ENCODE measurements at regions not wholly inside any gene's neighbourhood (a gene's known extent, or its start where the extent isn't known, plus 50 kb on each side); places are given as distances from the start of the nearest gene placed in this dataset.

DNA sequence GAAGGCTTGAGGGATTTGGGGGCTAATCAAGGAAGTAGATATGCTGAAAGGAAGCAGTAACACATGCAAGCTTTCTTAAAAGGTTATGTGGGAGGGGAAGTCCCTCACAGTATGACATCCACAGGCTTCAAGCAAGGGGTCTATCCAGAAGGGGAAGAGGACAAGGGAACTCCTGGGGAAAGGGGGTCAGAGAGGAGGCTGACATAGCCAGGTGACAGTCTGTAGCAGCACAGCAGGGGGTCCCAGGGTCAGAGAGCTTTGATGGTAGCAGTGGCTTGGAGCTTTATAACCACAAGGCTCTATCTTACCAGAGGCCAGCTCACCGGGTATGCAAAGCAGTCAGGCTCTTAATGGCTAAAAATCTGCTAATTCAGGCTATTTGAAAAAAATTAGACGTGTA, 150.6 kb upstream of the NSMCE3 start:
- DNase-seq: no peak

DNA sequence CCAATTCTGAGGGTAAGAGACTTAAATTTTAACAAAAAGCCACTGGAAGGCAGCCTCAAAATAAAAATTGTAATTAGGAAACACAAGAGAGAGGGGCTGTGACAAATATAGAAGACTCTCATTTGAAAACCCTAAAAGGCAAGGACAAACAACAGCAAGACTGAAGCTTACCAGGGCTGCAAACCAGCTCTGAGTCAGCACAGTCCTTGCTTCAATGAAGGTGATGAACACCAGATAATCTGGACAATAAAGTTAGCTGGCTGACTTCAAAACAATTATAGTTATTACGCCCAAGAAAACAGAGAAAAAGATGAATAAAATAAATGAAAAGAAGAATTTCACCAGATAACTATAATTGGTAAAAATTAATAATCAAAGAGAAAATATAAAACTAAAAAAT, 149.3 kb upstream of the NSMCE3 start:
- DNase-seq: no peak

DNA sequence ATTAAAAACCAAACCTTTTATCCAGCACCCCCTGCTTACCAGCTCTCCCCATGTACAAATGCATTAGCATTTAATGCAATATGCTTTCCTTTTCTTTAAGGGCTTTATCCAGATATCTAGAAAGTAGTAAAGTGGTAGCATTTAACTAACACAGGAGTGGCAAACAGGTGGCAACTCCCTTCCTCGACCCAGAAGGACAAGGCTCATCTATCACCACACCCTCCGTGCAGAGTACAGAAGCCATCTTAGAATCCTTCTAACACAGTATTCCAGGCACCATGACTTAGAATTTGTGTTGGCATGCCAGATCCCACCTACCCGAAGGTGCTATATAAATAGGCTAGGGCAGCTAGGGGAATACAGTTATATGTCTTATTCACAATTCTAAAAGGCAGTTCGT, 148.6 kb upstream of the NSMCE3 start:
- DNase-seq: no peak

DNA sequence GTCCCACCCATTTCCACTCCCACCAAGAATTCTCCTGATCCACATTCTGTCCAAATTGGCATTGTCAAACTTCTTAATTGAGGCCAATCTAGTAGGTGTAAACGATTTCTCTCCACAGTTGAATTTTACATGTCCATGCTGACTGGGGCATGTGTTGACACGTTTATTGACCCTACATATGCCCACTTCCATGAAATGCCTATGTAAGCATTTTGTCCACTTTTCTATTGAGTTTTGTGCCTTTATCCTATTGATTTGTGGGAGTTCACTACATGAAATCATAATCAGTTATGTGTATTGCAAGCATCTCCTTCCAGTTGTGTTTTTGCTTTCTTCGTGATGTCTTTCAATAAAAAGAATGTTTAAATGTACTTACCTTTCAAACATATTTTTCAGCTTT, 141.7 kb upstream of the NSMCE3 start:
- no peak for DNase-seq

DNA sequence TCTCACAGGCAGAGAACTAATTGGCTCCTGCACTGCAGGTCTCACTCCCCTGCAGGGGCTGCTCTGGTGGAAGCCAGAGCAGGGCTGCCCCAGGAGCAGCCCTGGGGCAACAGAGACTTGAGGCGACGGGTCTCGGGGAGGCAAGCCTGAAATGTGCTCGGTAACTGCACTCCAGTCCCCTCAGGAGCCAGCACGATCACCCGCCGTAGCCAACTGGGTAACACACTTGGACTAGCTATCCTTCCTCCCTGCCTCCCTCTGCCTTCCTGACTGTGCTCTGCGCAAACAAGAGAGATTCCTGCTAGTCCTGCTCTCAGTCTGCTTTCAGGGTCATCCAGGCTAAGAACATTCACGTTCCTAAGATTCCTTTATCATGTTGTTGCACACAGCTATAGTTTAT, 140.7 kb upstream of the NSMCE3 start:
- DNase-seq: no peak

DNA sequence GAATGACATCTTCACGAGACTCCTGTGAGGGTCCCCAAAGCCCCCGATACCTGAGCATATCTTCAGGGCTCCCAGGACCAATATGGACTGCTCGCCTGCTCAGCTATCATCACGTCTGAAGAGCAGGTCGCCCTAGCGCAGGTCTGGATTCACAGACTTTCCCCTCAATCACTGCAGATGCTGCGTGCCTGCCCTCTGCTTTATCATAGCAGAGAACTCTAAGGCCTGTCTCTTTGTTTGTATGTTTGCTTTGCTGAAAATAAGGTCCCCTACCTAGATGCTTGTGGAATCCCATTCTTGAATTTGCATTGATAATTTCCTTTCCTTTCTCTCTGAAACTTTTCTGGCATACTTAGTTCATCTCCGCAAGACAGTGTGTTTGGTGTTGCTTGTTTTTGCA, 140.3 kb upstream of the NSMCE3 start:
- no peak for DNase-seq

DNA sequence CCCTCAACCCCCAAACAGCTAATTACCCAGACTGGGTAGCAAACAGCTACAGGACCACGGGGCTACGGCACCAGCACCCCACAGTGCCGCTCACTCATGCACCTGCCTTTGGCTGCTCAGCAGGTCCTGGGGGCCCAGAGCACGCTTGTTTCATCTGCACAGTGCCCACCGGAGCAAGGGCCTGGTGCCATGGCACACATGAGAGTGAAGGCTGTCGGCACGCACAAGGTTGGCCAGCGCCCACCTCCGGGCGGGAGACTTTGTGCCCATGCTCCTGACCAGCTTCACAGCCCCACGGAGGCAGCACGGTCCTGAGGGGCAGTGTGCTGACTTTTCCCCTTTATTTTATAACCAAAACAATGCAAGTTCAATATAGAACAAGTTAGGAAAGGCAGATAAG, 135.9 kb upstream of the NSMCE3 start:
- no peak for DNase-seq

DNA sequence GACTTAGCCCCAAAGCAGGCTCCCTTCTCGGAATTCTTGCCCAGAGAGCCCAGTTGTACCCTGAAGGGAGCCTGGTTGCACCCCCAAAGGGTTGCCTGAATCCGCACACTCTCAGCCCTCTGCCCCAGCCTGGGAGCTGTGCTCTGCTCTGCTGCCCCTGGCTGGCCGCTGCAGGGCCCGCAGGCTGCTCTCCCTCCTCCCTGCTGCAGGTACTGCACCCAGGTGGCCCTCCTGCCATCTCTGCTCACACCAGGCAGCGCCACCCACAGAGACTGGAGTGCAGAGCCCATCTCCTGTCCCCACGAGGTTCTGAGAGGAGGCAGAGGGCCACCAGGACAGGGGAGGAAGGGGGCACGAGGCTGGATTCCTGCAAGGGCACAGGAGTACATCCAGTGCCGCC, 134.2 kb upstream of the NSMCE3 start:
- no peak for DNase-seq

DNA sequence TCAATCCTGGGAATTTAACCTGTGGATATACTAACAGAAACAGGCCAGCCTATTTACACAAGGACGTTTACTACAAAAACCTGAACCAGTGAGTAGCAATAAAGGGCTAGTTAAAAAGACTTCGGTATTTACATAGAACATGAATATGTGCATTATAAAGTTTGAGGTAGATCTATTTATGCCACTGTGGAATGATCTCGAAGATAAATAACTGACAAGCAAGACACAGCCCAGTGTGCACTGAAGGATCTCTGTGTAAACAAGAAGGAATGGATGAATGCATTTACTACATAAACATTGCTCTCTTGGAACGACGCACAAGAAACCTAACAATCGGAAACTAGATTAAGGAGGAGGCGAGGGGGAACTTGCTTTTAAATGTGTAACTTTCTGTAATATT, 132.0 kb upstream of the NSMCE3 start:
- DNase-seq: no peak

DNA sequence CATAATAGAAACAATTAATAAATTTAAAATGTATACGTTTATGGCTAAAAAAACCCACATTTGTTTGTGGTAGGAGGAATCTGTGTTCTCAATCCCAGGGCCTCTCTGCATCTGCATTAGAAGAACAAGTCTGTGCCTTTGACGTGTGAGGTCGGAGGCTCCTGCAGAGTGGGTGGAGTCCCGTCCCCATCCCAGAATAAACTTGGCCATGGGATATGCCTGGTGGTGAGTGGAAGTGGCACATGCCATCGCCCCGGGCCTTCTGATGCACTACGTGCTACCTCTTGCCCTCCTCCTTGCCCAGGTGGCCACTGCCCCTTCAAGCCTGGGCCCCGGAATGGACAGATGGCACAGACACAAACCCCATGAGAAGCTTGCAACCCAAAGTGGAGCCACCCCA, 131.1 kb upstream of the NSMCE3 start:
- no peak for DNase-seq

DNA sequence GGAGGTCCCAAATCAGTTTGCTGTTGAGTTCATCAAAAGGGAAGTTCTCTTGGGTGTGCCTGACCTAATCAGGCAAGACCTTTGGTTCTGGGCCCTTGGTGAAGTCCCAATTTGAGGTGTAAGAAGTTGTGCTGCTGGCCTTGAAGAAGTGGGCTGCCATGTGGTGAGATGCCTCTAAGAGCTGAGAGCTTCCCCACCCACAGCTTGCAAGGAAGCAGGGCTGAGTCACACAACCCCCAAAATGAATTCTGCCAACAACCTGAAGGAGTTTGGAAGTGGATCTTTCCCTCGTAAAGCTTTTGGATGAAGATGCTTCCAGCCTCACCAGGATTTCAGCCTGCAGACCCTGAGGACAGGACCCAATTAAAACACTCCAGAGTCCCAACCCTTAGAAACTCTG, 129.3 kb upstream of the NSMCE3 start:
- no peak for DNase-seq

DNA sequence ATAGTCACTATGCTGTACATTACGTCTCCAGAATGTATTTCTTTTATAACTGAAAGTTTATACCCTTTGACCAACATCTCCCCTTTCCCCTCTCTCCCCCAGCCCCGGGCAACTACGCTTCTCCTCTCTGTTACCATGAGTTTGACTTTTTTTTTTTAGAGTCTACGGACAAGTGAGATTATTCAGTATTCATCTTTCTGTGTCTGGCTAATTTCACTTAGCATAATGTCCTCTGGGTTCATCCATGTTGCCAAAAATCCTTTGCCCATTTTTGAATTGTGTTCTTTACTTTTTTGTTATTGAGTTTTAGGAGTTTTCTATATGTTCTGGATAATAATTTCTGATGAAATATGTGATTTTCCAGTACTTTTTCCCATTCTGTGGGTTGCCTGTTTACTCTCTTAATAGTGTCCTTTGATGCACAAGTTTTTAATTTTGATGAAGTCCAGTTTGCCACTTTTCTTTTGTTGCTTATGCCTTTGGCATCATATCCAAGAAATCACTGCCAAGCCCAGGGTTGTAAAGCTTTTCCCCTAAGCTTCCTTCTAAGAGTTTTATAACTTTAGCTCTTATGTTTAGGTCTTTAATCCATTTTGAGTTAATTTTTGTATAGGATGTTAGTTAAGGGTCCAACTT, 126.7 kb upstream of the NSMCE3 start:
- DNase-seq: no peak

DNA sequence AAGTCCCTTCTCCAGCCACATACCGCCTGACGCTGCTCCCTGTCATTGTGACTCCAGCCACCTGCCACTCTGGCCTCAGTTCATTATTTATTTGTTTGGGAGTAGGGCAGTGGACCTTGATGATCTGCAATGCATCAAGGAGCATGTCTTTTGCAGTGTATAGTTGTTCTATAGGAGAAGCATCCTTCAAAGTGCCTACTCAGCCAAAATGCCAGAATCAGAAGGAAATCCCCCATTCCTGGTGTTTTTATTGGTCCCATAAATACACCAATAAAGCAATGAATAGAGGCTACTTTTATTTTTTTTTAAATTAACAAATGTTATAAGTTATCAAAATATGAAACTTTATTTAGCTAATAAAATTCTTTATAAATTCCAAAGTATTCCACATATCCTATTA, 123.8 kb upstream of the NSMCE3 start:
- DNase-seq: no peak

DNA sequence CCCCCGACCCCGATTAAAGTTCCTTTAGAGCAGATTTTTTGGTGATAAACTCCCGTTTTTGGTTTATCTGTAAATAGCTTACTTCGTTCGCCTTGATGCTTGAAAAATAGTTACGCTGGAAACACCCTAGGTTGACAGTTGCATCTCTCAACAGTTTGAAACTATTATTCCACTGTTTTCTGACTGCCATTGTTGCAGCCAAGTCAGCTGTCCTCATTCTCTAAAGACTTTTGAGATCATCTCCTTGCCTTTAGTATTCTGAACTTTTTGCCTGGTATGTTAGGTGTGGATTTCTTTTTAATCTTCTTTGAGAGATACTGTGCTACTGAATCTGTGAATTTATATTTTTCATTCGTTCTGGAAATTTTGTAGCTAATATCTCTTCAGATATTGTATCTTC, 122.7 kb upstream of the NSMCE3 start:
- DNase-seq: no peak

DNA sequence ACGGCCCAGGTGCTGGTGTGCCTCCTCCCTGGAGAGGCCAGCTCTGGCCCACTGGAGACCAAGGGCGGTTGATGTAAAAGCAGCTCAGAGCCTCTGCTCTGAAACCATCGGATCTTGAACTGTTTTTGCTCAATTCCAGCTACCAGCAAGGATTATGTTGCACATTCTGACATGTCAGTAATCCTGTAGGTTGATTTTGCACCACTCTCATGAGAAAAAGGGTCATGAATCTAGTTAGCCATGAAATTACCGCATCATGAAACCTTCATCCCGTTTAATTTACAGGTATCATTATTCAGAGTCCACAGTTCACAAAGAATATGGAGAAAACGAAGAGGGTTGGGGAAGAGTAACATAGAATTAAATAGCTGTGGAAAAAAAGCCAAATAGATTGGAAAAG, 120.4 kb upstream of the NSMCE3 start:
- DNase-seq: no peak

DNA sequence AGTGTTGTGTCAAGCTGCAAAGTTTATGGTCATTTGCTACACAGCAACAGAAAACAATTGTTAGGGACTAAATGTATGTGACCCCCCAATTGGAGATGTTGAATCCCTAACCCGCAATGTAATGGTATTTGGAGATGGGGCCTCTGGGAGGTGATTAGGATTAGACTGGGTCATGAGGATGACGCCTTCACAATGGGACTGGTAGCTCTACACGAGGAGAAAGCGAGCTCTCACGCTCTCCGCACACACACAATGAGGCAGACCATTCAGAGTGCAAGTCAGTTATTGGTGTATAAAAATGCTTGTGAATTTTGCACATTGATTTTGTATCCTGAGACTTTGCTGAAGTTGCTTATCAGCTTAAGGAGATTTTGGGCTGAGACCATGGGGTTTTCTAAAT, 116.9 kb upstream of the NSMCE3 start:
- no peak for DNase-seq

DNA sequence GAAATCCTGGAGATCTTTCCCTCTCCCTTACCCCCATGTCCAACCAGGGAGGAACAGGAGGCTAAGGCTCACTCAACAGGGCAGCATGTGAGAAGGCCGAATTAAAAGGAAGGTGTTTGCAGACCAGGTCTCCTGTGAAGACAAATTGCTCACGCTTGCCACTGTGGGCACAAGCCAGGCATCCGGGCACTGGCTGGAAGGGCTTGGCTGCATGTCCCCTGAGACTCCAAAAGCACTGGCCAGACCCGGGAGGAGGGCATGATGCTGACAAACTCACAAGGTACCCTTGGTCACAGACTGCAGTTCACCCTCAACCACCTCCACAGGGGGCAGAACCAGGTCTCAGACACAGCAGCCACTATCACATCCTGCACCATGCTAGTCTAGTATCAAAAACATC, 113.7 kb upstream of the NSMCE3 start:
- no peak for DNase-seq

DNA sequence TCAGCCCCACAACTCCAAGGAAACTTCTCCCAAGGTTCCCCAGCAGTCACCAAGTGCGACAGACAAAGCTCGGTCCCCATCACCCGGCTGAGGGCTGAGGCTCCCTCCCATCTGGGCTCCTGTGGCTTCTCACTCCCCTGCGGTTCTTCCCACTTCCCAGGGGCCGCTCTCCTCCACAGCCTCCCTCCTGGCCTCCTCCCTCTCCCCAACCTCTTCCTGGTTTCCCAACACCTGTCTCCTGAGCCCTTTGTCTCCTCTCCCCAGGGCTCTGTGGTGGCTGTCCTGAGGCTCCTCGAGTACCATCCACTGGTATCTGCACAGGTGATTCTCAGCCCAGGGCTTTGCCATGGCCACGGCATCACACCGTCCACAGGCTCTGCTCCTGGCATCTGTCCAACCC, 113.2 kb upstream of the NSMCE3 start:
- no peak for DNase-seq

DNA sequence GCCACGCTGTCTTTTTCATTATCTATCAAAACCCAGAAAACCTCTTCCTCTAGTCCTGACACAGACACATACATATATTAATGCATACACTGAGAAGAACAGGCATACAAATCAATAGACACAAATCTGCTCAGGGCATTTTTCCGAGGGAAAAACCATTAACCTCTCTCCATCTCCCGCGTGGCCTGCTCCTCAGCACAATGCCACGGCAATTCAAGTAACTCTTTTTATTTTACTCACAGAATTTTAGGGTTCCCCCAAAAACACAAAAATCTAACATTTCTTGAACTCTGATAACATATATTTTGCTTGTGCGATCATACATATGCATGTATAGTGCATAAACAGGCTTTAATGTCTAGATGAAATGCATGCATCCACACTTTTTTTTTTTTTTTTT, 110.8 kb upstream of the NSMCE3 start:
- DNase-seq: no peak

DNA sequence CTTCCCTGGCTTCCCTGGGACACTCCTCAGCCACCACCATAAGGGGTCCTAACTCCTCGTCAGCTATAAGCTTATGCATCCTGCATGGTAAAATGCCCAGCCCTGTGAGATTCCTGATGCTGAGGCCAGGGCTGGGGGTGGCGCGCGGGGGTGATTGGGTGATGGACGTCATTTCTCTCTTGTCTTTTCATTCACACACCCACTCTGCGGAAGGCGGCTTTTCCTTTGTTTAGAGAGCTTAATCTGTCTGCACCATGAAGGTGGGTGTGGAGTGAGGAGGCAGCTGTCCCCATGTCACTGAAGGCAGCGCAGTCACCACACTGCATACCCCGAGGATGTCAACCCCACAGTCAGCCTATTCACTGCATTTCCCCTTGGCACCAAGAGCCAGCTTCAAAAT, 110.0 kb upstream of the NSMCE3 start:
- DNase-seq: no peak

DNA sequence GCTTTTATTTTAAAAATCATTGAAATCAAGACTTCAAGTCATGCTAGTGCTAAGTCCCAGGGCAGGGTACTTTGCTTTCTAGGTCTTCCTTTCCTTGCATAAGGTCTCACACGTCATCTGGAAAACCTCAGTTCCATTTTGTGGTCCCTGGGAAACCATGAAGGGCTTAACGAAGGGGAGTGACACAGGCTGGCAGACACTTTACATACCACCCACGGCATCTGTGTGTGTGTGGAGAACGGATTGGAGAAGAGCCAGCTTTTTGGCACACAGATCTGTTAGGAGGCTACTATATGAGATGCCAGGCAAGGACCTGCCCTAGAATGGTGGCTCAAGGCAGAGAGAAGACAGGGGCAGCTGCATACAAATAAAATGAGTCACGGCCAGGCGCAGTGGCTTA, 107.5 kb upstream of the NSMCE3 start:
- DNase-seq: no peak

DNA sequence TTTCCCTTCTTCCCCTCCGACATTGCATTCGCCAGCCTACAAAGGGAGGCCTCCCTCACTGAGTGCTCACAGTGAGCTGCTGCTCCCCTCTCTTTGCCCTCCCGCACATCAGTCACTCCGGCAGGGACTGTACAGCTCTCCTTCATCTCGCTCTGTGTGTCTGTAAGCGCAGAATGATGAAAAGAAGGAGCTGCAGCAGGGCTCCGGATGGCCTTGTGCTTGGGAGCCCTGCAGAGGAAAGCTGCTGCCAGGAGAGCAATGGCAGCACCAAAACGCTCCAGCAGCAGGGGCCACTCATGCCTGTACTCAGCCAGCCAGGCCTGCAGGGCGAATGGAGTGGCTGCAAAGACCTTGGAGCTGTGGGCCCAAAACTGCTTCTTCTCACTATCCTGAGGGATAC, 107.0 kb upstream of the NSMCE3 start:
- DNase-seq: no peak

DNA sequence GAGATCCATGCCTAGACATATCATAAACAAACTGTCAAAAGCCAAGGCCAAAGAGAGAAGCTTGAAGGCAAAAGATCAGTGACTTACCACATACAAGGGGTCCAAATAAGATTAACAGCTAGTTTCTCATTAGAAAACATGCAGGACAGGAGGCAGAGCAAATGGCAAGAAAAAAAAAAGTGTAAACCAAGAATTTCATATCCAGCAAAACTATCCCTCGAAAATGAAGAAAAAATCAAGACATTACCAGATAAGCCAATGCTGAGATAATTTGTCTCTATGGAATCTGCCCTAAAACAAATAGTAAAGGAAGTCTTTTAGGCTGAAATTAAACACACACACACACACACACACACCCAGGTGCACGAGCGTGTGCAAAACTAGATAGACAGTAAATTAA, 99.6 kb upstream of the NSMCE3 start:
- no peak for DNase-seq

DNA sequence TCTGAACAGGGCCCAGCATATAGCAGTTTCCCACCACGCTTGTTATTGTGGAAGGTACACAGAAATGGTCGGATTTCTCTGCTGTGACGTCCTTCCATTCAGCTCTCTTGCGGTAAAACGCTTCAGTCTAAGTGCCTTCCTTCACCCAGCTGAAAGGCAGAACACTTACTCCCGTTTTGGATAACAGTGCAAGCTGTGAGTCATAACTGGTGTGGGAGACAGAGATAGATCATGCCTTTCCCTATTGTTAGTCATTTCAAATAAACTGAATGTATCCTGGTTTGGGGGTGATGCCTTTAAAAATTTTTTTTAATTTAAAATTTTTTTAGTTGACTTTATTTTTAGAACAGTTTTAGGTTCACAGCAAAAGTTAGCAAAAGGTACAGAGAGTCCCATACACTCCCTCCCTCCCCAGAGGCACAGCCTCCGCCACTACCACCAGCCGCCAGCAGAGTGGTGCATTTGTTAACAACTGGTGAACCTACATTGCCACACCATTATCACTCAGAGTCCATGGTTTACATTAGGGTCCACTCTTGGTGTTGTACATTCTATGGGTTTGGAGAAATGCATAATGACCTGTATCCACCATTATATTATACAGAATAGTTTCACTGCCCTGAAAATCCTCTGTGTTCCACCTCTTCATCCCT, 94.9 kb upstream of the NSMCE3 start:
- DNase-seq: no peak

DNA sequence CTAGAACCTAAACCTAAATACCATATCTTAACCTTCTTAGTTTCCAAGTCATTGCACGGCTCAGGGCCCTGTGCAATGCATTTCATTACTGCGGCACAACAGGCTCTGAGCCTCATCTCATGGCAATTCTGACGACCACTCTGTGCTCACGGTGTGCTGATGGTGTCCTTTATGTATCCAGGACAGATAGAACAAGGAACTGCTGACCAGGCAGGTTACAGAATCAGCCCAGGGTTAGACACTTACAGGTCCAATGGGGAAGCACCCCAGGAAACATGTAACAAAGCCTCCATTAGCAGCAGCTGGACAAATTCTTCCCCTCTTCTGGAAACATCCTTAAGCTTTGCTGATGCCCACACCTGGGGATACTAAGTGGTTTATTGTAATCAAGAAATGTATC, 91.9 kb upstream of the NSMCE3 start:
- no peak for DNase-seq

DNA sequence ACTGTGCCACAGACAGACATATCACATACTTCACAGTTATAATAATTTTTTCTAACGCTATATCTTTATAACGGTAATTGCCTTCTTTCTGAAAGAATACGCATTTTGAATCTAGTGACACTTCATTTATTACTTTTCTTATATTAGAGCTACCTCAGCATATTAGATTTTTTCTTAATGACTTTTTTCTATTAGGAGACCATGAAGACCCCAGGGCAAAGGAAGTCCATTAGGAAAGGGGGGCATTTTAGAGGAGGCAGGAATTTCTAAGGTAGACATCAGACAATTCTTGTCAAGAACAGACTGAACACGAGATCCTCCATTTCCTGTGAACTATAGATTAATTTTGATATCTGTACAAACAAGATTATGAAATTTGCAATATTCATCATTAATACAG, 90.5 kb upstream of the NSMCE3 start:
- no peak for DNase-seq

Measured in NCI-H1694 (cell line).